ENCODE measurements at regions not wholly inside any gene's neighbourhood (a gene's known extent, or its start where the extent isn't known, plus 50 kb on each side); places are given as distances from the start of the nearest gene placed in this dataset.

- no peak for DNase-seq
These were observed 137.9 kb downstream of the RDH14 start for GRCh38 chr2:18422432-18423165.

GRCh38 chr2:18413676-18414396 lies 146.6 kb downstream of the RDH14 start:
- DNase-seq, result peak; percentile 23

DNA sequence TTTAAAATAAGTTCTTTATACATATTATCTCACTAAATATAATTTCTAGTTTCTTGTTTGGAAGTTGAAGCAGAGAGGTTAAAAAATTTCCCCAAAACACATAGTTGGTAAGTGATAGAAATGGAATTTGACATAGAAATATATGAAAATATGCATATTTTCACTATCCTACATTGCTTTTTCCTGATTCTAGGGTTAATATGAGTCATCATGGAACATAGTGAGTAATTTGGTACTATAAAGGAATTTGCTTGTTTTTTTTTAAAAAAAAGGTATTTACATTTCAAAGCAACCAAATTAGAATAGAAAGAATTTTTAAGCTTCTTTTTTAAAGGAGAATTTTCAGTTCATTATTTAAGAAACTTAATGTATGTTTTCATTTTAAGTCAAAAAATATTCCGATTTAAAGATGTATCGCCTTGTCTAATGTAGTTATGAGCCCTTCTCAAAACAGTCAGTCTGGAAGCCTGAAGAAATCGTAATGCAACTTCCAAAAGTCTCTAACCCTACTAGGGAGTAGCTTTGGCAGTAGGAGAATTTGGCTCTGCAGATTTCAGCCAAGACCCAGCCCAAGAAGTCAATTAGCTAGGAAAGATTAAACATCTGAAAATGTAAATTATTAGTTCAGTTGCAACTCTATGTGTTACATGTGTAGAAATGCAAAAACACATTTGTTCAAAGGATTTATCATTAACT lies 147.3 kb downstream of the RDH14 start:
- no peak for DNase-seq

DNA sequence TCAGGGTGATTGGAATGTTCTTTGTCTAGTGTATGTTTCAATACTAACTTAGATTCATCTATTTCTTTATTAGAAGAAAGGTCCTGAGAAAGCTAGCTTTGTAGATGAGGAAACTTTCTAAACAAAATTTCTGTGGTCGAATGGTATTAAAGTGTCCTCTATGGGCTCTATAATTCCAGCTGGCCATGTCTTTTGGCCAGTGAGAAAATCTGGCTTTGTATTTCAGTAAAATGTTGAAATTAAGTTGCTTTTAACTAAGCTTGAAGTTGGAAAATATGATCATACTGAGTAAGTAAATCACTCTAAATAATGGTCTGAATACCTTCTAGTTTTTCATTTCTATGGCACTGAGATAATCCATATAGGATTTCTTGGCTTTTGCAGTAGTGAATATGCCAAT lies 148.8 kb downstream of the RDH14 start:
- DNase-seq, result no peak

DNA sequence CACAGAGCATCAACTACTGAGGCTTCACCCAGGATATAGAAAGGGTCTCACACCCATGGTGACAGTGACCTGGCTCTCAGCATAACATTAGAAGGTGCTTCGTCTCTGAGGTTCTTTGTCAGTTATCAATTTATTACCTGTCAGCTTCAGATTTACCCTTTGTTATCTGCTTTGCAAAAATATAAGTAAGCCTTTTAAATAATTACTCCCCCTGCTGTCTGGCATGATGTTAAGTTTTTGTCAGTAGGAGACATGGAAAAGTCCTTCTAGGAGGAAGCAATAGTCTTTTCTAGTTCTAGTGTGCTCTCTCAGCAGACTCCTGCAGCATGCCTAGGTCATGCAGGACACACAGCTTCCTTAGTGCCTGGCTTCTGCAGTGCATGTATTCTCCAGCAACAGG lies 149.9 kb downstream of the RDH14 start:
- no peak for DNase-seq

DNA sequence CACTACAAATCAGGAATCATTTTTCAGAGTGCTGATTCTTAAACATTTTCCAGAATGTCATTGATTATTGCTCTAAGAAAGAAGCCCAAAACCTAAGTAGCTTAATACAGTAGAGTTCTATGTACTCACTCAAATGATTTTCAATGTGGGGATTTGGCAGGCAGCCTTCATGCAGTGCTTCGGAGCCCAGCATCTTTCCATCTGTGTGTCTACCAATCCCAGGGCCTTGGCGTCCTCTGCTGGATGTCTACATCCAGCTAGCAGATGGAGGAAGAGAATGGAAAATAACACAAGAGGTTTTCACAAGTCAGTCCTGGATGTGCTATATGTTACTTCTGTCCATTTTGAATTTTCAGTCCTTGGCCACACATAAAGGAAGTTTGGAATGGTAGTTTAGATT lies 151.8 kb downstream of the RDH14 start:
- no peak for DNase-seq

GRCh38 chr2:18406219-18406618 lies 154.2 kb downstream of the RDH14 start:
- no peak for DNase-seq

DNA sequence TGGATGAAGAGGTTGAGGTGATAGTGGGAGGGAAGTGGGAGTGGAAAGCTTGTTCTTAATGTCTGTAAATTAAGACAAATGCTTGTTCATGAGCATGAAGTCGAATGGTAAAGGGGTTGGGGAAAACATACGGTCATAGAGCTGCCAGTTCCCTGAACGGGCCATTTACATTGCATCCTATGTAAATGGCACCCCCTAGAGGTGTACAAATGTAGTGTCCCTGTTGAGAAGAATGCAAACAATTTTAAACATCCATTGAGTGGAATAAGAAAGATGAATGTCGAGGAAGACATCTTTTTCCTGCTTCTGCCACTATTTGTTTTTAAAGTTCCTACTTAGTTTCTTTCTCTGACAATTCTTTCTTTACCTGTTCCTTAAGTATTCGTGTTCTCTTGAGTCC lies 155.7 kb downstream of the RDH14 start:
- no peak for DNase-seq

- DNase-seq, result no peak
These were observed 156.4 kb downstream of the RDH14 start for GRCh38 chr2:18403921-18404522.

- DNase-seq, result no peak
These were observed 157.6 kb downstream of the RDH14 start for GRCh38 chr2:18402831-18403230.

DNA sequence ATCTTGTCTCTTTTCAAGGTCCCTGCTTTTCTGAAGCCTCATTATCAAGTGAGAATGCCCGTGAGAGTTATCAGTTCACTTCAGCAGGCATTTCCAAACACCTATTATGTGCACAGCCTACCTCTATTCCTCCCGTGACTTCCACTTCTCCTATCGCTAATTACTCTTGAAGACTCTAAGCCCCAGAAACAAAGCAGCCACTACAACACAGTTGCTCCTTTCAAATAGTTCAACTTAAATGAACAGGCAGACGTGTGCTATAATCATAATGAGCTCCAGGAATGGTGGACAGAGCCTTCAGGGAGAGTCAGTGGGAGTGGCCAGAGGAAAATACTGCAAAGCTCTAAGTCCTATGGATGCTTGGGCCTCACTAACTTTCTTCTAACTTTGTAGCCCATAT lies 159.0 kb downstream of the RDH14 start:
- no peak for DNase-seq

- DNase-seq, result no peak
These were observed 160.9 kb downstream of the RDH14 start for GRCh38 chr2:18399601-18400000.

DNA sequence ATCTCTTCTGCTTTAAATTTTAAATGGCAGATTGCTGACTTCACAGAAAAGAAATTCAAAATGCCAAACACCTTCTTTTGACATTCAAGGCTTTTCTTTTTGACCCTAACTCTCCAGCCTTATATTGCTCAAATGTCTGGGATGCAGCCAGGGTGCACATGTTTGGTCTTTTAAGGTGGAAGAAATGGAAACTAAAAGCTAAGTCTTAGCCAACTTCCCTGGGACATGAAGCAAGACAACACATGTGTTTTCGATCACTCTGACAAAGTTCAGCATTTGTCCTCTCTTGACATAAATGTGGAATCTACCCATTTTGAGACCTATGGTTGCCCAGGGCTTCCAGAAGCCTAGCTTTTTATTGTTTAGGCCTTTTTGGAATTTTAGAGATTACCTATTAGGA lies 161.6 kb downstream of the RDH14 start:
- no peak for DNase-seq

DNA sequence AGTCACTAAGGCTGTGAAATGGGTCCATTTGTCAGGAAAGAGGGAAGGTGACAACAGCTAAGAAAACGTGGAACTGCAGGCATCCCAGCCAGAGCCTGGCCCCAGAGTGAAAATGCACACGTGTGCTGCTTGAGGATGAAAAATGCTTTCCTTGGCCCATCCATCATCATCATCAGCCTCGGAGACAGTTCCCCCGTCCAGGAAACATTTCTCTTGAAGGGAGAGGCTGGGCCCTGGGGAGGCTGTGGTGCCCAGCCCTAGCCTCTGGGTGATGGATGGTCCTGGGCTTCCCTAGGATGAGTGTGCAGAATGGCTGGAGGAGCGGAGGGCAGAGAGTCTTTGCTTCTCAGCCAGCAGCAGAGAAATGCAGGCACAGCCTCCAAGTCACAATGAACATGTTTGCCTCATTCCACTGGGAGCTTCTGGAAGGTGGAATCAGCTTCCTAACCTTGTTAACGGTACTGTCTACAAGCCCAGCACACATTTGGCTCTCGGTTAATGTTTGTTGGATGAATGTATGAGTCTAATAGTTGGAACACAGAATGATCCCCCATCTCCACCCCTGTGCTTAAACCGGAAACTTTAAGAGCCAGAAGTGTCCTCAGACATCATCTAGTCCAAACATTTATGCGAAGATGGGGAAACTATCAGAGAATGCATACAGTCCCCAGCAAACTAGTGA lies 164.0 kb downstream of the RDH14 start:
- DNase-seq, result no peak

GRCh38 chr2:18395555-18395954 lies 164.9 kb downstream of the RDH14 start:
- no peak for DNase-seq

DNA sequence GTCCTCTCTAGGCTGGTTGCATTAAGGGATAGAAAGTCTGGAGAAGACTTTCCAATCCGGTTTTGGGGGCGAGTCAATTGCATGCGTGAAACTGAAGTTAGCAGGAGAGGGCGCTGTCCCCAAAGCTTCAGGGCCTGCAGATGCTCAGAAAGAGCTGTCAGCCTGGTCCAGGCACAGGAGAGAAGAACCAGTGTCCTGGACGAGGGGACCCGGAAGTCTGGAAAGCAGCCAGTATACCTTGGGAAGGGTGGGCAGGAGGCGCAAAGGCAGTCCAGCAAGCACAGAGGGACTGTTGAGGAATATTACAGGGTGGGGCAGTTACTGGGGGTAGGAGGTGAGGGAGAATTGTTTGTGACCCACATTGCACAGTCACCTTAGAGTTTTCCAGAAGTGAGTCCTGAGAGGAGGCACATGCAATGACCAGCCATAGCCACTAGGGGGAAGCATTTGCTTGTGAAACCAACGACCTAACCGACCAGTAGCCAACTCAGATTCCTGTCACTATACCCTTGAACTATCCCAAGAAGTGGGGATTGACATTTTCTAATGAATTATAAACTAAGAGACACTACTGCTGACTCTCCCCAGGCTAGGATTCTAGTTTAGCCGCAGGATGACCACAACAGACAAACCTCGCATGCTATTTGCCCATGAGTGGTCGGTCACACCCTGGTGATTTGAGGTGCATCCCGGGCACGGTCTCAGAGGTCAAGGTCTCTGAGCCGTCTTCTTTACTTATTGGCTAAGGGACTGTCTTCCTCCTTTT lies 172.8 kb downstream of the RDH14 start:
- peak; percentile 41 for DNase-seq

DNA sequence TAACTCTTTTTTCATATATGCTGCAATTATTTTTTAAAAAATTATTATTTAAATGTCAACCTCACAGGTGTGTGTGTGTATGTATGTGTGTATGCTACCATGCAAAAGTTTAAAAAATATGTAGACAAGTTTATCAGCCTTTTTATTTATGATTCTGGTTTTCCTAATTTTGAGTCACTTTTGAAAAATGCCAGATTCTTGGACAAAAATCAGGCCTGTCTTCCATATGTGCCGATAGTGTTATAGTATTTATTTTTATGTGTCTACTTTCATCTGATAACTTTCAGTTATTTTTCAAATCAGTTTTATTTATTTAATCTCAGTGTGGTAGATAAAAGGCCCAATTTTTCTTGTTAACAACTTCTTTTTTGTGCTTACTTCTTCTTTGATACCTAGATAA lies 176.2 kb downstream of the RDH14 start:
- no peak for DNase-seq

- no peak for DNase-seq
These were observed 179.1 kb downstream of the RDH14 start for GRCh38 chr2:18381386-18381785.

DNA sequence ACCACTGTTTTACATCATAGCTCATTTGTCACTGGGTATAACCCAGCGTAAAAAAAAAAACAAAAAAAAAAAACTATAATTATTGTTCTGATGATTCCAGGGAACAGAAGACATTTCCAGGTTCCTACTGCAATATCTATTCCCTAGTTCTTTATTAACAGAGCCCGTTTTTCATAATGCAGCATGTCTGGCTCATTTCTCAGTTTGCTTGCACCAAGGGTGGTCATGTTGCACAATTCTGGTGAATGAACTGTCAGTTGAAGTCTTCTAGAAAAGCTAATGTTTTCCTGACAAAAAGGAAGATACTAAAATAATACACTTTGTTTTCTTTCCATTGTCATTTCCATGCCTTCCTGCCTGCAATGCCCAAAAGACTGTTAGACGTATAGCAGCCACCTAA lies 180.1 kb downstream of the RDH14 start:
- no peak for DNase-seq

GRCh38 chr2:18379870-18380269 lies 180.6 kb downstream of the RDH14 start:
- no peak for DNase-seq

GRCh38 chr2:18378020-18378653 lies 182.3 kb downstream of the RDH14 start:
- DNase-seq, result no peak

GRCh38 chr2:18376936-18377335 lies 183.5 kb downstream of the RDH14 start:
- no peak for DNase-seq
